ENCODE measurements at regions not wholly inside any gene's neighbourhood (a gene's known extent, or its start where the extent isn't known, plus 50 kb on each side); places are given as distances from the start of the nearest gene placed in this dataset.
"Not testable (repeated sequence)": the region's sequence is repeated elsewhere in the genome, so short reads cannot be mapped to it uniquely, and the experiment has no call there.

DNA sequence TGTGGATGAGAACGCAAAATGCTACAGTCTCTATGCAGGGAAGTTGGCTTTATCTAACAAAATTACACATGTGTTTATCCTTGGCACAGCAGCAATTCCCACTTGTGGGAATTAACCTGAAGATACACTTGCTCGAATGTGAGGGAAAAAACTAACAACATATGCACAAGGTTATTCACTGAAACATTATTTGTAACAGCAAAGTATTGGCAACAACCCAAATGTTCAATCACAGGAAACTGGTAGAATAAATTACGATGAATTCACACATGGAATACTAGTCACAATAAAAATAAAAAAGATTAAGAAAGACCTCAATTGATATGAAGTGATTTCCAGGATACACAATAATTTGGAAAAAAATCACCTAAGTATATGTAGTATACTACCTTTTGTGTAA lies 68.1 kb upstream of the OGFRL1 start:
- Histone ChIP-seq H3K4me3 (no peak overlapping the region), H3K27ac (no peak overlapping the region), H3K4me1 (replicated peaks in 1 of 2) (no peaks in the 10 kb centered on the region)
- in situ Hi-C loops (cut with MboI; ENCODE audit: low pct_unique_long_range_greater_than_20kb in 2 of 9, low sequenced_read_pairs in 9 of 9, unreplicated experiment in 9 of 9) = loop anchor here in 1 of 9 experiments (25.0 kb wide), 1 partner anchor 117 kb away; no protein-coding TSS in a partner anchor
- no peak for ATAC-seq (replicated peaks in 6 of 8)
- WGBS, 10 experiments = 33 to 96% (median 85%) methylated on average over 1 to 3 of the region's 3 CpGs

DNA sequence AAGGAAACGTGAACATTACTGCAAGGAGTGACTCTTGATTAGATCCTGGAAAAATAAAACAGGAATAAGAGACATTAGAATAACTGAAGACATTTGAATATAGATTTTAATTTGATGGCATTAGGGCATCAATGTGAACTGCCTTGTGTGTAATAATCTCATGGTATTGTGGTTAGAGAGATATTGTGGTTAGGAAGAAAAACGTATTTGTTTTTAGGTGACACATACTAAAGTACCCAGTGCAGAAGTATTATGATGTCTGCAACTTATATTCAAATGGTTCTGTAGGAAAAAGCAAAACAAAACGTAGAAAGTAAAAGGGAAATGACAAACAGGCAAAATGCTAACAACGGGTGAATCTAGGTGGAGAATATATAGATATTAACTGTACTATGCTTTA lies 65.9 kb upstream of the OGFRL1 start:
- ATAC-seq (replicated peaks in 6 of 8) = no peak
- H3K27ac ChIP-seq = no peak overlapping the region
- H3K4me1 ChIP-seq (replicated peaks in 1 of 2) = no peaks in the 10 kb centered on the region
- WGBS, 10 experiments = 40 to 94% (median 75%) methylated on average over 4 of the region's 4 CpGs
- in situ Hi-C loops (cut with MboI; ENCODE audit: low pct_unique_long_range_greater_than_20kb in 2 of 9, low sequenced_read_pairs in 9 of 9, unreplicated experiment in 9 of 9) = loop anchor here in 1 of 9 experiments (25.0 kb wide), 1 partner anchor 115 kb away; no protein-coding TSS in a partner anchor
- no peak overlapping the region for H3K4me3 ChIP-seq

DNA sequence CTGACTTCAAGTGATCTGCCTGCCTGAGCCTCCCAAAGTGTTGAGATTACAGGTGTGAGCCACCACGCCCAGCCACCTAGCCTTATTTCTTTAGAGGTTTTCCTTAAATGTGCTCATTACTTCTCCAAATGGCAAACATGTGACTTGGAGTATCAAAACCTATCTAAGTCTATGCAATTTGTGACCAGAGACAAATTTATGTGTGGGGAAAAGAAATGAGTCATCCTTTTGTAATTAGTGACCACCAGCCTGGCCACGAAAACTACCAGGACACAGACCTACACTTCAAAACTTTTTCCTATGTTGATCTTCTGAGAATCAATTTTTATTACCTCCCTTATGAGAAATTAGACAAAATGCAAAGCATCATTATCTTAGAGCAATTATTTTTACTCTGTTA lies 64.6 kb upstream of the OGFRL1 start:
- WGBS, 10 experiments = 57 to 100% (median 85%) methylated on average over 1 to 2 of the region's 2 CpGs; no CpG with 5 or more reads in 2 of the 10 experiments
- Histone ChIP-seq H3K4me3 (no peak overlapping the region), H3K27ac (no peak overlapping the region), H3K4me1 (replicated peaks in 1 of 2) (no peaks in the 10 kb centered on the region)
- no peak for ATAC-seq (replicated peaks in 6 of 8)
- in situ Hi-C loops (cut with MboI; ENCODE audit: low pct_unique_long_range_greater_than_20kb in 2 of 9, low sequenced_read_pairs in 9 of 9, unreplicated experiment in 9 of 9) = loop anchor here in 1 of 9 experiments (25.0 kb wide), 1 partner anchor 113 kb away; no protein-coding TSS in a partner anchor

DNA sequence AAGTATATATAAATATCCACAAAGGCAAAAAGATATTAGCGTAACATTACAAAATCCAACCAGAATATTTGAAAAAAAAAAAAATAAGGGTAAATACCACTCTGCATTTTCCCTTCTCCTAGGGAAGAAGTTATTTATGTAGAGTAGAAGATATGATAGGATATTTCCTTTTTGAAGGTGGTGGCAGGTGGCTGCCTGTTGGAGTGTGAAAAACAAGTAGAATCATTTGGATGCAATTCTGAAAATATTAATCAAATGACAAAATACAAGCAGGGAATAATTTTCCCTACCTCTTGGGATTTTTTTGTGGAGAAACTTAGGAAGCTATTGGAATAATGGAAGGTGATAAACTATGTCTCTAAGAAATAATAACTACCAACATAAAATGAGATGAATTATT lies 62.5 kb upstream of the OGFRL1 start:
- in situ Hi-C loops (cut with MboI; ENCODE audit: low pct_unique_long_range_greater_than_20kb in 2 of 9, low sequenced_read_pairs in 9 of 9, unreplicated experiment in 9 of 9) = no loop called here
- H3K4me3 ChIP-seq = no peak overlapping the region
- H3K4me1 ChIP-seq (replicated peaks in 1 of 2) = no peaks in the 10 kb centered on the region
- no peak for ATAC-seq (replicated peaks in 6 of 8)
- 22 to 100% (median 97%) methylated on average over 1 of the region's 1 CpG; no CpG with 5 or more reads in 2 of the 10 experiments for WGBS, 10 experiments
- no peak overlapping the region for H3K27ac ChIP-seq

DNA sequence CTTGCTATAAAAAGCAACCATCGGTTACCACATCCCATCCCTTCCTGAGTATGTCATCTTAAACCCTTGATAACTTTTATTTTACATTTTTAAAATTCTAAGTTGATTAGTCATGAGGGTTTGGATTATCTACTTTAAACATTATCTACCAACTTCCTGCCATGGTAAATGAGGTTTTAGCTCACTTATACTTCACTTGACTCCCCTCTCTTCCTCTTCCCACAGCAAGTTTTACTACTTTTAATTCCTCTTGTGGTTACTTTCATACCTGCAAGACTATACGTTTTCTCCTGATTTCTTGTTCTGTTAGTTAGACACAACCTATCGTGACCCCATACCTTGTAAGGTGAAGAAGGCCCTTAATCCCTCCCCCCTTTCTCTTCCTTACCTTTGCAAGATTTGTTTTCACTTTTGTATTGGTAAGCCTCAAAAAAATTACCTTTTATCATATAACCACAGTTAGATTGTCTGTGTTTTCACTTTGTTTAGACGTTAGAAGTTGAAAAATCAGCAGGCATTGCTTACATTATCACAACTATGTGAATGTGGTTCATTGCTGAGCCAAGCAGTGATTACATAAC lies 60.1 kb upstream of the OGFRL1 start:
- in situ Hi-C loops (cut with MboI; ENCODE audit: low pct_unique_long_range_greater_than_20kb in 2 of 9, low sequenced_read_pairs in 9 of 9, unreplicated experiment in 9 of 9) = no loop called here
- ATAC-seq (replicated peaks in 6 of 8) = no peak
- Histone ChIP-seq H3K4me3 (no peak overlapping the region), H3K27ac (no peak overlapping the region), H3K4me1 (replicated peaks in 1 of 2) (no peaks in the 10 kb centered on the region)
- WGBS, 10 experiments = 46 to 86% (median 73%) methylated on average over 1 to 4 of the region's 4 CpGs

DNA sequence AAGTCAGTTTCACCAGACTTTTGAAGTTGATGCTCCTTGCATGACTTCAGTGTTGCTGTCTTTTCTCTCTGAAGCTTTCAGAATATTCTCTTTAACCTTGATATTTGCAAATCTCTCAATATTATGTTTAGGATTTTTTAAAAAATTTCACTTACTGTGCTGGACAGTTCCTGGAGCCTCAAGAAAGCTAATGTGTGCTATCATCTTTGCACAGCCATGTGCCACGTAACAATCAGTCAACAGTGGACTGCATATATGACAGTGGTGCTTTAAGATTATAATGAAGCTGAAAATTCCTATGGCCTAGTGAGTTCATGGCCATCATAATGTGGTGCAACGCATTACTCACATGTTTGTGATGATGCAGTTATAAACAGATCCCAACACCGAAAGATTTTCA lies 59.1 kb upstream of the OGFRL1 start:
- no peak overlapping the region for H3K27ac ChIP-seq
- no peaks in the 10 kb centered on the region for H3K4me1 ChIP-seq (replicated peaks in 1 of 2)
- in situ Hi-C loops (cut with MboI; ENCODE audit: low pct_unique_long_range_greater_than_20kb in 2 of 9, low sequenced_read_pairs in 9 of 9, unreplicated experiment in 9 of 9) = no loop called here
- no peak overlapping the region for H3K4me3 ChIP-seq
- WGBS, 10 experiments = 89 to 100% (median 95%) methylated on average over 2 to 3 of the region's 3 CpGs; no CpG with 5 or more reads in 2 of the 10 experiments
- ATAC-seq (replicated peaks in 6 of 8) = no peak

DNA sequence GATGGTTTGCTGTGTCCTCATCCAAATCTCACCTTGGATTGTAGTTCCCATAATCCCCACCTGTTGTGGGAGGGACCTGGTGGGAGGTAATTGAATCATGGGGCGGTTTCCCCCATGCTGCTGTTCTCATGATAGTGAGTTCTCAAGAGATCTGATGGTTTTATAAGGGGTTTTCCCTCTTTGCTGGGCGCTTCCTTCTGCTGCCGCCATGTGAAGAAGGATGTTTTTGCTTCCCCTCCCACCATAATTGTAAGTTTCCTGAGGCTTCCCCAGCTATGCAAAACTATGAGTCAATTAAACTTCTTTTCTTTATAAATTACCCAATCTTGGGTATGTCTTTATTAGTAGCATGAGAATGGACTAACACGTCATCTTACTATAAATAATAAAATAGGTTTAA lies 55.7 kb upstream of the OGFRL1 start:
- H3K4me3 ChIP-seq; H3K27ac ChIP-seq; ATAC-seq (replicated peaks in 6 of 8); in situ Hi-C loops (cut with MboI; ENCODE audit: low pct_unique_long_range_greater_than_20kb in 2 of 9, low sequenced_read_pairs in 9 of 9, unreplicated experiment in 9 of 9); H3K4me1 ChIP-seq (replicated peaks in 1 of 2): not testable (repeated sequence)
- 80 to 100% (median 88%) methylated on average over 1 to 4 of the region's 4 CpGs for WGBS, 10 experiments

DNA sequence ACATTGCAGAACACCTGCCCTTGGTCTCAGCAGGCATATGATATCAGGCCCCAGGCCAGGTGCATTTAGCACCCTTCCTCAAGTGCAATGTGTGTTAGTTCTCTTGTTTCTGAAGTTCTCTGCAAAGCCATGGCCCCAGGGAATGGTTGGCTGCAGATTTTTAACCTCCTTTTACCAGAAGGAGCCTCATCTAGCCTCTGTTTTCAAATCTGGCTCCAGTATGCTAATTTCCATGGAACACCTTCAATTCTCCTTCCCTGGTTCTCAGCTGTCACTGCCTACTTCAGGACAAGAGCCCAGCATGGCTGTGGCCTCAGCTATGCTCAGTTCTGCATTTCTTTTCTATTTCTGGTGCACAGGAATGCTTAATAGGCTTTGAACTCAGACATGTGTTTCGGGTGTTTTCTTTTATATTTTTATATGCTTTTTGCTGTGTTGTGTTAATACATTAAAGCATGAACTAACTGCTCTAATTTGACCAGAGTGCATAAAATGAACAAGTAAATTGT lies 51.6 kb upstream of the OGFRL1 start:
- no peak overlapping the region for H3K27ac ChIP-seq
- ATAC-seq (replicated peaks in 6 of 8) = peak in 2 of 8 experiments; percentile 56 to 74
- WGBS, 10 experiments = 33 to 100% (median 100%) methylated on average over 1 of the region's 1 CpG; no CpG with 5 or more reads in 2 of the 10 experiments
- in situ Hi-C loops (cut with MboI; ENCODE audit: low pct_unique_long_range_greater_than_20kb in 2 of 9, low sequenced_read_pairs in 9 of 9, unreplicated experiment in 9 of 9) = no loop called here
- H3K4me3 ChIP-seq = no peak overlapping the region
- H3K4me1 ChIP-seq (replicated peaks in 1 of 2) = no peaks in the 10 kb centered on the region

DNA sequence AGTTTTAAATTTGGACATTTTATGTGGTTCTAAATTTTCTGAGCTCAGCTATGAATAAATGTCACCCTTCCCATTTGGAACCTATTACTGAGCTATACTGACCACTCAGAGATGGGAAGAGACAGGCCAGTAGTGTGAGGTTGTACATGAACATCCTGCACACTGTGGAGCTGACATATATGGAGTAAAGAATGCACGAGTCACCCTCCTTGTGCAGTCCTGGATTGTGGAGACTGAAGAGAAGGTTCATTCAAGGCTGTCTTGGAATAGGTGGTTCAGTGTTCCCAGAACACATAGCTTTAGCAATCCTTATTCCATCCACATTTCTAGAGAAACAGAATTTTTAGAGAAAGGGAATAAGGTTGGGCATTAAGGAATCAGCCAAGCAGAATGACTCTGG lies 50.3 kb upstream of the OGFRL1 start:
- peak in 1 of 8 experiments; percentile 32 for ATAC-seq (replicated peaks in 6 of 8)
- H3K27ac ChIP-seq = no peak overlapping the region
- in situ Hi-C loops (cut with MboI; ENCODE audit: low pct_unique_long_range_greater_than_20kb in 2 of 9, low sequenced_read_pairs in 9 of 9, unreplicated experiment in 9 of 9) = no loop called here

More for the DNA sequence above, 50.3 kb upstream of the OGFRL1 start:
- Histone ChIP-seq H3K4me1 (replicated peaks in 1 of 2) (no peaks in the 10 kb centered on the region), H3K4me3 (no peak overlapping the region)
- 17 to 88% (median 65%) methylated on average over 1 of the region's 1 CpG; no CpG with 5 or more reads in 4 of the 10 experiments for WGBS, 10 experiments

All from motor neuron (in vitro differentiated cells).